WTC11 (cell line): ENCODE measurements at regions not wholly inside any gene's neighbourhood (a gene's known extent, or its start where the extent isn't known, plus 50 kb on each side); places are given as distances from the start of the nearest gene placed in this dataset.

Experiments used
- AFF4 ChIP-seq: sonication (generic); formaldehyde crosslinking; IDR thresholded peaks from 2 replicates; pipeline ENCODE4 v1.8.1; 2023; ENCODE audit warnings: mild to moderate bottlenecking, missing genetic modification reagents, borderline replicate concordance
- ATF2 ChIP-seq: sonication (generic); formaldehyde crosslinking; IDR thresholded peaks from 2 replicates; pipeline ENCODE4 v1.8.1; 2022; ENCODE audit warnings: low read depth, missing genetic modification reagents, borderline replicate concordance
- CTCF ChIP-seq: fragments of 200-600 bp; IDR thresholded peaks from 2 replicates; pipeline ENCODE4 v1.8.0; 2022; ENCODE audit warnings: antibody characterized with exemption
- E2F4 ChIP-seq: sonication (generic); formaldehyde crosslinking; IDR thresholded peaks from 2 replicates; pipeline ENCODE4 v1.8.1; 2022; ENCODE audit warnings: low read depth, mild to moderate bottlenecking, moderate library complexity, missing genetic modification reagents, borderline replicate concordance
- ESRRA ChIP-seq: sonication (generic); formaldehyde crosslinking; IDR thresholded peaks from 2 replicates; pipeline ENCODE4 v1.8.1; 2022; ENCODE audit warnings: mild to moderate bottlenecking, missing genetic modification reagents, borderline replicate concordance
- IRF1 ChIP-seq: sonication (generic); formaldehyde crosslinking; IDR thresholded peaks from 2 replicates; pipeline ENCODE4 v1.8.0; 2023; ENCODE audit warnings: missing genetic modification reagents
- JUN ChIP-seq: sonication (generic); formaldehyde crosslinking; IDR thresholded peaks from 2 replicates; pipeline ENCODE4 v1.8.0; 2023; ENCODE audit warnings: mild to moderate bottlenecking, missing genetic modification reagents
- SMAD4 ChIP-seq: sonication (generic); formaldehyde crosslinking; IDR thresholded peaks from 2 replicates; pipeline ENCODE4 v1.8.0; 2022; ENCODE audit warnings: mild to moderate bottlenecking, missing genetic modification reagents
- STAT6 ChIP-seq: sonication (generic); formaldehyde crosslinking; conservative IDR thresholded peaks from 2 replicates; pipeline ENCODE4 v1.8.1; 2023; ENCODE audit warnings: mild to moderate bottlenecking, low read depth, missing genetic modification reagents, moderate library complexity
- TEAD1 ChIP-seq: sonication (generic); formaldehyde crosslinking; IDR thresholded peaks from 2 replicates; pipeline ENCODE4 v1.8.0; 2022; ENCODE audit warnings: mild to moderate bottlenecking, missing genetic modification reagents
- TEAD4 ChIP-seq: sonication (generic); formaldehyde crosslinking; IDR thresholded peaks from 2 replicates; pipeline ENCODE4 v1.8.0; 2022; ENCODE audit warnings: mild to moderate bottlenecking, missing genetic modification reagents
- ZBTB43 ChIP-seq: sonication (generic); formaldehyde crosslinking; IDR thresholded peaks from 2 replicates; pipeline ENCODE4 v1.8.1; 2023; ENCODE audit warnings: mild to moderate bottlenecking, missing genetic modification reagents
- ZNF281 ChIP-seq: sonication (generic); formaldehyde crosslinking; IDR thresholded peaks from 2 replicates; pipeline ENCODE4 v1.8.0; 2023; ENCODE audit warnings: mild to moderate bottlenecking, missing genetic modification reagents

GRCh38 chr22:25402160-25402500 lies 162.3 kb upstream of the GRK3 start:
- no peak for TF ChIP-seq IRF1 (CRISPR knock-in tag)
- TF ChIP-seq ZNF281 (CRISPR knock-in tag): no peak
- TF ChIP-seq AFF4: no peak
- no peak for TF ChIP-seq STAT6
- no peak for TF ChIP-seq CTCF
- no peak for TF ChIP-seq TEAD1 (CRISPR knock-in tag)
- no peak for TF ChIP-seq ZBTB43 (CRISPR knock-in tag)
- TF ChIP-seq E2F4 (CRISPR knock-in tag): no peak
- TF ChIP-seq ESRRA (CRISPR knock-in tag): no peak
- TF ChIP-seq ATF2 (CRISPR knock-in tag): no peak
- no peak for TF ChIP-seq SMAD4 (CRISPR knock-in tag)
- no peak for TF ChIP-seq JUN (CRISPR knock-in tag)
- TF ChIP-seq TEAD4: no peak
